Right lobe of liver (tissue), 6 donors: ENCODE measurements at regions not wholly inside any gene's neighbourhood (a gene's known extent, or its start where the extent isn't known, plus 50 kb on each side); places are given as distances from the start of the nearest gene placed in this dataset.
A peak's percentile ranks its signal among the peaks of the same experiment; 100 is the strongest.

ENCODE experiments used
- ATAC-seq, 4 donors: fragments of 200-7000 bp; cut with Tn5 transposase; one replicate each; pipeline ENCODE4 v1.9.1; 2020; ENCODE audit warnings: mild to moderate bottlenecking in 4 of 4, moderate library complexity in 4 of 4
- DNase-seq, 3 donors: peaks; one replicate each; pipeline ENCODE4 v3.0.0-alpha.2; 2020
- H3K27ac ChIP-seq, 3 donors: fragments of 200-600 bp; one replicate each; pipeline ENCODE4 v1.8.0; 2022
- H3K27me3 ChIP-seq, 2 donors: fragments of 200-600 bp; one replicate each; pipeline ENCODE4 v1.8.0; 2022
- H3K36me3 ChIP-seq, 4 donors: fragments of 200-600 bp; sonication (generic) in 1 of 4; one replicate each; pipeline versions ENCODE4 v1.5.1 to v1.8.0; 2017 to 2022; ENCODE audit warnings: control low read depth in 1 of 4
- H3K4me1 ChIP-seq, 4 donors: fragments of 200-600 bp; sonication (generic) in 1 of 4; one replicate each; pipeline versions ENCODE4 v1.5.1 to v1.8.0; 2017 to 2022; ENCODE audit warnings: control low read depth in 1 of 4
- H3K4me3 ChIP-seq, 3 donors: fragments of 200-600 bp; one replicate each; pipeline ENCODE4 v1.8.0; 2022
- H3K9me3 ChIP-seq, 4 donors: fragments of 200-600 bp; sonication (generic) in 1 of 4; one replicate each; pipeline versions ENCODE4 v1.5.1 to v1.8.0; 2017 to 2022; ENCODE audit warnings: control low read depth in 1 of 4
- CTCF ChIP-seq, 4 donors: fragments of 200-600 bp in 3 of 4; fragments of 450-650 bp in 1 of 4; IDR thresholded peaks; one replicate each; pipeline versions ENCODE4 v1.5.1 to v1.8.0; 2016 to 2022; ENCODE audit warnings: antibody characterized with exemption in 4 of 4, mild to moderate bottlenecking in 2 of 4
- POLR2A ChIP-seq: fragments of 450-650 bp; IDR thresholded peaks from one replicate; pipeline ENCODE4 v1.6.1; 2017; ENCODE audit warnings: antibody characterized with exemption, mild to moderate bottlenecking
- WGBS: methylation state at CpG from one replicate; pipeline ENCODE4 v1.1.6; 2018; ENCODE audit warnings: low coverage, low lambda C conversion rate; ENCODE audit not compliant: insufficient coverage; ENCODE audit errors: missing lambda C conversion rate; 5-methylcytosine and 5-hydroxymethylcytosine counted together
- intact Hi-C, 2 donors: fragments of 100-400 bp; cut with DNase I; formaldehyde crosslinking; loops; one replicate each; pipeline versions ENCODE4 v1.11.2 to v1.14.1; 2022
- microRNA counts: library from miRNA; unstranded; fragments of <30 nt; microRNA quantifications from one replicate; lab custom pipeline; 2016
- microRNA-seq, 2 donors: library from miRNA; unstranded; fragments of <30 nt; microRNA quantifications; one replicate each; pipeline ENCODE4, GENCODE V29; 2019 to 2020
- small RNA-seq, 2 experiments: library from RNA; depleted of rRNA; stranded (forward); fragments of <200 nt; gene quantifications; one replicate each; pipeline ENCODE3, GENCODE V24; 2016
- donor health status: DM: no; HTN: yes; CAD: no.
- donor health status: DM: no; HTN: no; CAD: no.
- donor health status: DM: no; HTN: no; CAD: no.
- donor health status: DM: no; HTN: yes; CAD: no.
- donor health status: DM: no; HTN: yes; CAD: no.

GRCh38 chr4:20645236-20645635, 55.0 kb upstream of the PACRGL start:
- Histone ChIP-seq H3K4me1 (peaks cover 0 to 14% (median 0%) of the 10 kb centered on the region in 4 donors), H3K27ac (no peak overlapping the region), H3K27me3 (no peaks in the 10 kb centered on the region), H3K4me3 (no peak overlapping the region), H3K36me3 (no peaks in the 10 kb centered on the region), H3K9me3 (no peaks in the 10 kb centered on the region)
- 83% methylated on average over 2 of the region's 2 CpGs for WGBS
- TF ChIP-seq POLR2A (no peak), CTCF (IDR thresholded peaks at IDR 0.05) (no peak)
- intact Hi-C loops: no loop called here
- ATAC-seq: peak in 1 of 4 donors; percentile 9
- no peak for DNase-seq

GRCh38 chr4:20646287-20646686, 54.0 kb upstream of the PACRGL start:
- no peak for DNase-seq
- no peaks in the 10 kb centered on the region for H3K9me3 ChIP-seq
- no peak overlapping the region for H3K4me3 ChIP-seq
- peaks cover 0 to 14% (median 0%) of the 10 kb centered on the region in 4 donors for H3K4me1 ChIP-seq
- peak overlapping the region in 2 of 3 donors; percentile 44 to 51 for H3K27ac ChIP-seq
- intact Hi-C loops: no loop called here
- no peak for TF ChIP-seq CTCF (IDR thresholded peaks at IDR 0.05)
- H3K27me3 ChIP-seq: no peaks in the 10 kb centered on the region
- H3K36me3 ChIP-seq: no peaks in the 10 kb centered on the region
- ATAC-seq: peak; percentile 92 to 98 (median 95)

MicroRNA genes in the stretch of these regions (microRNA counts, 767-probe panel; counts per million panel counts)
- microRNA hsa-miR-218-5p (lab: Ali Mortazavi, UCI): 237 counts per million

Small RNA genes lying in the stretch of these regions (microRNA-seq; reads per million reads assigned to microRNA genes)
- gene MIR218-1: 2.9 to 3.2 reads per million in 2 donors

Small RNA genes lying in the stretch of these regions (small RNA-seq; reads per million reads assigned to genes)
- 0.26 to 1.9 reads per million in 2 experiments for gene MIR218-1
